MM.1S (cell line): ENCODE measurements at regions not wholly inside any gene's neighbourhood (a gene's known extent, or its start where the extent isn't known, plus 50 kb on each side); places are given as distances from the start of the nearest gene placed in this dataset.

ENCODE experiments used
- CTCF ChIP-seq: fragments of 300-600 bp; sonication (generic); IDR thresholded peaks from 2 replicates; pipeline ENCODE4 v1.5.1; 2016; ENCODE audit warnings: antibody characterized with exemption, low read length, mixed read lengths
- EZH2 ChIP-seq: fragments of 300-600 bp; sonication (generic); optimal IDR thresholded peaks from 2 replicates; pipeline ENCODE3; 2017; ENCODE audit warnings: low read depth, mild to moderate bottlenecking, antibody characterized with exemption, low read length, mixed read lengths
- EZH2phosphoT487 ChIP-seq: fragments of 300-600 bp; sonication (generic); IDR thresholded peaks from 2 replicates; pipeline ENCODE4 v1.6.1; 2018; ENCODE audit warnings: antibody characterized with exemption, low read length

GRCh38 chr6:43887906-43888683, 118.1 kb downstream of the VEGFA start:
- TF ChIP-seq CTCF, result no peak
- TF ChIP-seq EZH2phosphoT487, result no peak
- TF ChIP-seq EZH2, result no peak
